Activated CD4-positive, CD25-positive, alpha-beta regulatory T cell treated with anti-CD3 and anti-CD28 coated beads, Interleukin-2, amount 50 U/mL, for 24 hours (primary cell): ENCODE measurements at regions not wholly inside any gene's neighbourhood (a gene's known extent, or its start where the extent isn't known, plus 50 kb on each side); places are given as distances from the start of the nearest gene placed in this dataset.

ENCODE experiments used
- ATAC-seq, 2 donors: fragments of 150-1000 bp; cut with Tn5 transposase; one replicate each; pipeline ENCODE4 v1.10.0; 2021; ENCODE audit warnings: mild to moderate bottlenecking in 1 of 2, moderate library complexity in 1 of 2

DNA sequence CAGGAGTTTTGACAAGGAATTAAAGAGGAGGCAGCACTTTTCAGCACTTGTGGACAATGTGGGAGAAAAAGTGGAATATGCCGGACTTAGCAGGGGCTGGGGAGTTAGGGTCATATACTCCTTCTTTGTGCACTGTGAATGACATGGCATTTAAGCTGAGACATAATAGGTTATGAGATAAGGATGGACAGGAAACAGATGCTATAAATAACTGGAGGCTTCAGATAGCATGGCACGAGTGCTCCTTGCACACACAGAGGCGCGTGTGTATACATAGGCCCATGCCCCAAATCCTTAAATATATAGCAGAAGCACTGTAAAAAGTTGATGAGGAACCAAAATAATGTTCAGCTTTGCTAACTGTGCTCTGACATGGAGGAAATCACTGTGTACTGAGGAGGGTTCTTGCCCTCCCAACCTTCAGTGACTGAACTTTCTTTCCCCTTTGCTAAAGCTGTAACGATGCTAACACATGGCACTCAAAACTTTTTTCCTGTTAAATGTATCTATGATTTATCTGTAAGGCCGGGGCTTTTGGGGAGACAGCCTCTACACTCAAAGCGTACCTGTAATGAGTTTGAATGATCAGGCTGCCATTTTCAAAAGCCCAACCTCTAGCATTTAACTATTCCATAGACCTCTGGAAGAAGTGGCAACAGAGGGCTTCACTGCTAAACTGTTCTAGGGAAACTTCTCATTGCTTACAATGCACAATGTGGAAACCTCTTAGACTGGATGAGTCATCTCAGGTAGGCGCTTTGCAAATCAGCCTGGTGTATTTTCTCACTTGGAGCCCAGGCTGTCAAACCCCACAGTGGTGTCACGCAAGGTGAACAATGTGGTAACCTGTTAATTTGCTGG lies 784.6 kb downstream of the NR2F2 start:
- no peak for ATAC-seq

DNA sequence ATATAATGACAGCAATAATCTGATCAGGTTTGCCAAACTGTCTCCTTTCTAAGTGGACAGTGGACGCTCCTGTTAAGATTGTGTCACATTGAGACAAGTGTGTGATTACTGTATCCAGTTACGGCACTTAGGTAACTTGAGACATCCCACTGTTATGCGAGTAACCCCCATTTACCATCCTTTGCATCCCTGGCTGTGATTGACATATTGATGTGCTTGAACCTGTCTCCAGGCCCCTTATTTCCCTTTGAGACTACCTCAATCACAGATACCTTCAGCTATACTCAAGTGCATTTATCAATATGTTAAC lies 785.2 kb downstream of the NR2F2 start:
- no peak for ATAC-seq

DNA sequence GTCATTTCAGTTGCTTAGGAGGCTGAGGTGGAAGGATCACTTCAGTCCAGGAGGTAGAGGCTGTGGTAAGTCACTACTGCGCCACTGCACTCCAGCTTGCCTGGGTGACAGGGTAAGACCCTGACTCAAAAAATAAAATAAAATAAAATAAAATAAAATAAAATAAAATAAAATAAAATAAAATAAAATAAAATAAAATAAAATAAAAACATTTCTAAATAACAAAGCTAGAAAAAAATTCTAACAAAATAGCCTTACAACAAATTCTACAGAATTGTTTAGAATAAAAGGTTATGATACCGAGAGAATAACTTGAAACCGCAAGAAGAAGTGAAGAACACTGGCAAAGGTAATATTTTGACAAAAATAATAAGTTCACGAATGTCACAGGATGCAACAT lies 794.3 kb downstream of the NR2F2 start:
- ATAC-seq: no peak

DNA sequence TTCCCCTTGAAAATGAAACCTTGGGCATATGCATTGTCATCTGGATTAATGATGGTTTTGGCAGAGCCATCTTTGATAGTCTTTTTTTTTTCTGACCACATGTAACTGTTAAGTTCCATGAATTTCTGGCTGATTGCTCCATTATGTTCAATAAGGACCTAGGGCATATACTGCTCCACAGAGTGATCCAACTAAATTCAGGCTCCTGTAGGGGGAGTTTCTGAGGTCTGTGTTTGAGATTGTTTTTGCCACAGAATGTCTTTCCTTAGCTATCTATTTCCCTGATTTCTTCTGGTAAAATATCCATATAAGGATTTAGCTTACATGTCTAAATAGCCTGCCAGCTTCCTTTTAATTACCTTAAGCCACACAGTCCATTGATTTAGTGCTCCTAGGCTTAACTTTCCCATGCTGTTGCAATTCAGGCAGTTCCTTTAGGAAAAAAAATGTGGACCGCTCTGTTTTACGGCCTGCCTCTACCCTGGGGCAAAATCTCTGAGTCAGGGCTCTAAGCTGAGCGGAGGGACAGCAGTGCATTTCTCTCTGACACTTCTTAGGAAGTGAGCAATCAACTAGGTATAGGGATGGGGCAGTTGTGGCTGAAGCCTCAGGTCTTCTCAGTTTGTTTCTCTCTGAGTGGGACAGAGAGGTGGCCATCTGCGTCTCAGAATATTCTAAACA lies 796.2 kb downstream of the NR2F2 start:
- no peak for ATAC-seq

DNA sequence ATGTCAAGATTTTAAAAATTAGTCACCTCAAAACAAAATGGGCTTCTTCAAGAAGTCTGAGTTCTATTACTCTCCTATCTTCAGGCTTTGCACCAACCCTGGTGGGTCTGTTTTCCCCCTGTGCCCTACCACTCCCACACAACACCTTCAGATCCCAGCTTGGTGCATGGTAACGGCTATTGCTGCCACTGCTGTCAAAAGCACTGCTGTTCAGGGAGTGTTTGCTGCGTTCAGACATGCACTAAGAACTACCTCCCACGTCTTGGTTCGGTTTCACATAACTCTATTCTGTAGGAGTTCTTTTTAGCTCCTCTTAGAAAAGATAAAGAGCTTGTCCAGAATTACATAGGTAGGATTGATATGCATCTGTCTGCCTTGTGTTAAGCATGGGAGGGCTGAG lies 799.2 kb downstream of the NR2F2 start:
- ATAC-seq: no peak

DNA sequence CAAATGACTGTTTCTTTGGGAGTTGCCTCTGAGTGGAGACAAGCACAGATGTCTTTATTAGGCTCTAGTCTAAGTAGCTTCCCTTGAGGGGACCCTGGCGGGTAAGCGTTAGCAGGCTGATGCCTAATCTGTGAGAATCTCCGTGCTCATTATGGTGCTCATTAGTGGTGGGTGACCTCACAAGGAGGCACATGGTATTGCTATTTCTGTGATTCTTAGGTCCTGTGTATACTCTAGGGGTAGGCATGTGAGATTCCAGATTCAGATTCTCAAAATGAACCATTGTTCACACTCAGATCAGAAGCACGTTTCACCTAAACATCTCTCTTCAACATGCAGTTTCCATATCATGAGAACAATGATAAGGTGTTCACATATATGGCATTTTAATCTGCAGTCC lies 809.7 kb downstream of the NR2F2 start:
- ATAC-seq: no peak

DNA sequence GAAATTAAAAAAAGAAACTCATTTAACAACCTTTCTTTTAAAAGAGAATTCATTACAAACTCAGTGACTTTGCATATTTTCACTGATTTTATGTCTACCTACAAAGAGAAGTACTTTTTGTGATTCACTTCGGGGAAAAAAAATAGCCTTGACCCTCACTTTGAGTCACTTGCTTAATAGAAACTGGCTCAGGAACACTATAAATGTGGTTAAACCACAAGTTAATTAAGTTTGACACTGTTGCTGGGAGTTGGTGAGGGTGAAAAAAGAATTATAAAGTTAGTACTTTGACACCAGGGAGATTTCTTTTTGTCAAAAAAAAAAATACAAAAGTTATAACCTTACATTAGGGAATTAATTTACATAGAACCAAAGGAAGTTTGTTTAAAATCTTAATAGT lies 810.9 kb downstream of the NR2F2 start:
- no peak for ATAC-seq

DNA sequence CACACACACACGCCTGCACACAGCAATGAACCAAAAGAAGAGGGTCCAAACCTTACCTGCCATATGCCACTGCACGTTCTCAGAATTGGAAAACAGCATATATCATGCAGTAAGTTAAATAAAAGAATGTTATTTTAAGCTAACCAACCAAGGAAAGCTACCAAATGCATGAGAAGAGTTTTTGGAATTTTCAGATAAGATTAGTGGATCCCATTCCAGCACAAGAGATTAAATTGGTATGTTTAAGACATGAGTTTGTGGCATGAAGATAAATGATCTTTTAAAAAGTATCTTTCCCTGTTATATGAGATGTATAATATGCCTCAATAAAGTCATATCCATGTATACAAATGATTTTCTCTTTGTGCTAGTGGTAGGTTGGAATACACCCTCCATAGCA lies 811.4 kb downstream of the NR2F2 start:
- ATAC-seq: no peak

DNA sequence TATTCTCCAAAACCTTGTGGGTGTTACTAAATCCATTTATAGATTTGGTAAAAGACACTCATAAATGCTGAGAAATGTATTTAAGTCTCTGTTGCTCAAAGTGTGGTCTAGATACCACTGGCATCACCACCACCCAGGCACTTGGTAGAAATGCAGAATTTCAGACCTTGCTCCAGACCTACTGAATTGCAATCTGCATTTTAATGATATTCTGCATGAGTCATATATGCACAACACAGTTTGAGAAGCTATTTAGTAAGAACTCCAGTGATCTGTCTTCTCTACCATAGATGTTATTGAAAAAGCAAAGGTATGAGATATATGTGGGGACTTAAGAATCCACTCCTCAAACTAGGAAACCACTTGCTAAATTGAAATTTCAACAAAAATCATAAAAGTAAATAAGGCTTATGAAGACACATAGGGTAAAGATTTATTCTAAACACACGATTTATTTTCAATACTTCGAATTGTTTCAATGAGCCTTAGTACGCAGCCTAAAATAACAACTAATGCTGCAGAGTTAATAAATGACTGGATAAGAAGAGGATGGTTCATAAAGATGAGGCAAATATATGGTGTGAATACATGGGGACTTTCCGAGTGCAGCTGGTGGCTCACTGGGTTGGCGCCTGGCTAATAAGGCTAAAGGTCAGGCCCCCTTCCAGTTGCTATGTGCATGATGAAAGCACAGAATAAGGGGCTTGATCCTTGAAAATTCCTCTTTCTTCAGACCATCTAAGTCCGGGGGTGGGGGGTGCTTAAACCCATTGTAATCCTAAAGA lies 813.3 kb downstream of the NR2F2 start:
- ATAC-seq: no peak

DNA sequence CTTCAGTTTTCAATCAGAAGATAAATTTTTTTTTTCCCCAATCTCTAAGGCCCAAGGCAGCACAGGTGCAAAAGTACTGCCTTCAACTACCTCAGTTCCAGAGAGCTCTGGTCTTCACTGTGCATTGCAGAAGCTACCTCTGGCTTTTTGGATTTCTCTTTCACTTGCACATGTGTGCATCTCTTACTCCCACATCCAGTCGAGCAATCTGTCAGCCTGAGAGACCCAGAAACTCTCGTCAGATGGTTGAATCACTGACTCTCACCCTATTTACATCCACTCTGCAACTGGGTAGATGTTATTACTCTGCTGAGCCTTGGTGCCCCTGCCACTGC lies 813.8 kb downstream of the NR2F2 start:
- ATAC-seq: no peak

DNA sequence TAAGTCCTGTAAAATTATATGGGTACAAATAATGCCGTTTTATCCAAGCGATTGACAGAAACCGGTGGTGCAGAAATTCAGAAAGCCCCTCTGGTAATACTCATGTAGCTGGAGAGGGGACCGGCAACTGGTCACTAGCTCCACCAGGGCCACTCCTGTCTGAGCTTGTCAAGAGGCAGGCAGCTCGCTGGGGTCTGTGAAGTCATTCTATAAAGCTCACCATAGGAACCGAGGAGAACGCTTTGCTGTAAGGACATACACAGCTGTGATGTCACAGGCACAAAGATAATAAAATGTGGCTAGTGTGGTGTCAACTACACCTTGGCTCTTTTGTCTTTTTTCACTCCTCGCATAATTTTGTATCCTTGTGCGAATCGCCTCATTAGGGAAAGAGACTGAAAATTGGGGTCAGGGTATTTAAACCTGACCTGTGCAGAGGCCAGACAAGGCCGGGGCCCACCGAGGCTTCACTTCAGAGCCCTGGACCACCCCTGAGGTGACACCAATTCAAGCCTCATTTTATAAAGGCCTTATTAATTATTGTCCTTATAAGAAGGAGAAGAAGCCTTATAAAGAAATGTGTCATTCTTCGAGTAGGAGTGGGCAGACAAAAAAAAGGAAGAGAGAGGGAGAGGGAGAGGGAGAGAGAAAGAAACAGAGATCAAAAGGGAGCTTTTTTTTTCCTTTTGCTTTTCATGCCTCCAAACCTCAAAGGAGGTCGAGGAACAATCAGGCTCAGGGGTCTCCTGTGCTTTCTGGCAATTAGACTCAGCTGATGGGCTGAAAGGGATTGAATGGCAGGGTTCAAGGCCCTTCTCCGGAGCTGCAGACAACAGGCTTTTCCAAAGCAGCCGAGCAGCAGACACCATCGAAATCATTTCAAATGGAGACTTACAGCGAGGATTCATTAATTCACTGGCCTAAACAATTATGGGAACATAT lies 813.3 kb upstream of the ARRDC4 start:
- no peak for ATAC-seq

DNA sequence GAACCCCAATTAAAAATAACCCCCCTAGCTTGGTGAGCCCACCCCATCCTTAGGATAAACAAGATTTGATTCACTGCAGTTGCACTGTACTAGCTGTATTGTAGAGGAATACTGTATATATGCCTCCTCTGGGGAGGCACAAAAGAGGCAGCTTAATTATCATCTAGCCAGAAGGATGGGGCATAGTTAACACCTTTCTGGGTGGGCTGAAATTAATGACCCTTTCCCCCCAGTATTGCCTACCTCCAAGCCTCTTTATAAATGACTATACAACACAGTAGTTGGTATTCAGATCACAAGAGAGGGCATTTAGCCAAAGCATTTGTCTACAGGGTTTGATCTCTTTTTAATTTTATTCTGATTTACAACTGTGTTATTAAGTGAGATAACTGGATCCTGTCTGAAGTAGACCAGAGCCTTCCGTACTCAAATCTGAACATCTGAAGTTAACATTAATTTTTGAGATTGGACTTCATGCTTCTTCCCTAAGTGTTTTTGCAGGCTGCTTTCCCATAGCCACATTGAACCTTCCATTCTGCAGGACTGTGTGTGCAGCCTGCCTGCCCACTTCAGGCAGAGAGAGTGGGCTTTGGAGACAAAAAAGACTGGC lies 807.0 kb upstream of the ARRDC4 start:
- ATAC-seq: no peak

DNA sequence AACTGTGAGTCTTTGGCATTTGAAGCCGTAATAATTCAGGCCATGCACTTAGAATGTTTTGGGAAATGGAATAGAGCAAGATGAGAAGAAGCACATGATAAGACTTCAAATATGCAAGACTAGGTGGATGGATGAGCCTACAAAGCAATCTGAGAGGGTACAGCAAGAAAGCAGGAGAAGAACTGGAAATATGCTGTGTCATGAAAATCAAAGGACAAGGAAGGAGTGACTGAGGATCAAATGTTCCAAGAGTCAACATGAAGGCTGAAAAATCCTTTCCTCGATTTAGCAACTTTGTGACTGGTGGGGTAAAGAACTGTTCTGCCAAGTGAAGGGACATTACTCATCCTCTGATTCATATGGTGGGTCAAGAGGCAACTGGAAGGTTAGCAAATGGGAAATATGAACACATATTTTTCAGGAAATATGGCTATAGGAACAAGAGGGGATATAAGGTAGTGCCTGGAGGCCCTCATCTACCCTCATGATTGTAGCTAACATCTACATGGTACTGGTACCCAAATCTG lies 803.7 kb upstream of the ARRDC4 start:
- no peak for ATAC-seq

DNA sequence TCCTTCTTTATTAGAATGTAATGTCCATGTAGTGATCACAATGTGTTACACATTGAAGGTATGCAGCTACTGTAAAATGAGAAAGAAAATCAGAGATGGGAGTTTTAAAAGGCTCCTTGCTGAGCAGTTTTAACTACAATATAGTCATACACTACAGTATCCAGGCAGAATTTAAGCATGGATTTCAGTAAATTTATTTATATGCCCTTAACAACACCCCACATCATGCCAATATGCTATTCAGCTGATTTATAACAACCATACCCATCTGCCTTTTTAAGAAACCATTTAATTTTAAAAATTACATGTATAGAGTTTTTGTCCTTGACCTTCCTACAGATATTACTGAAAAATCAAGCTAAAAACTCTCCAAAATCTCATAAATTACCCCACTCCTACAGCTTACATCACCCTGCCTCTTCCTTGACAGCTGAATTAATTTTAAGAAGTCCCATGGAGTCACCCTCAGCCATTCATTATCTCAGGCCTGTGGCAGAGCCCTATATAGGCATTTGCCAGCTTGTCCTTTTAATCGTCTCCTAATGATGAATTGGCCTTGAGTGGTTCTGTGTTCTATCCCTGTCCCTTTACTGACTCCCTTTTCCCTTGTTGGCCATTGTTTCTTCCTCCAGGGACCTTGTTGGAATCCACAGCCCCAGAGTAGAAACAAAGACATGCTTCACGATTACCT lies 797.6 kb upstream of the ARRDC4 start:
- ATAC-seq: no peak

DNA sequence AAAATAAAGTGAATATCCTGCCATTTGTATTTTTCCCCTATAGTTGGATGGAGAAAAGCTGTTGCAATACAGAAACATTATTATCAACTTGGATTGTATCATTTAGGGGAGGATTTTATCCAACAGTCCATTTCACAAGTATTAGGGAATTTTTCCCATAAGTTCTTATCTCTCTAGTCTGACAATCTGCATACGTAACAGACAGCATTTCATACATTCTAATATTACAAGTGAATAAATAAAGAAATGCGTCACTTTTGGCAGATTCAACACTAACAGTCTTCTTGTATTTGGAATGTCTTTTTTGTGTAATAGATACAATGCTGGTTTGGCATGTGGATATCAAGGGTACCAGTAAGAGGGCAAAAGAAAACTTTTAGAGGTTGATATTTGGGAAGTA lies 795.3 kb upstream of the ARRDC4 start:
- no peak for ATAC-seq

DNA sequence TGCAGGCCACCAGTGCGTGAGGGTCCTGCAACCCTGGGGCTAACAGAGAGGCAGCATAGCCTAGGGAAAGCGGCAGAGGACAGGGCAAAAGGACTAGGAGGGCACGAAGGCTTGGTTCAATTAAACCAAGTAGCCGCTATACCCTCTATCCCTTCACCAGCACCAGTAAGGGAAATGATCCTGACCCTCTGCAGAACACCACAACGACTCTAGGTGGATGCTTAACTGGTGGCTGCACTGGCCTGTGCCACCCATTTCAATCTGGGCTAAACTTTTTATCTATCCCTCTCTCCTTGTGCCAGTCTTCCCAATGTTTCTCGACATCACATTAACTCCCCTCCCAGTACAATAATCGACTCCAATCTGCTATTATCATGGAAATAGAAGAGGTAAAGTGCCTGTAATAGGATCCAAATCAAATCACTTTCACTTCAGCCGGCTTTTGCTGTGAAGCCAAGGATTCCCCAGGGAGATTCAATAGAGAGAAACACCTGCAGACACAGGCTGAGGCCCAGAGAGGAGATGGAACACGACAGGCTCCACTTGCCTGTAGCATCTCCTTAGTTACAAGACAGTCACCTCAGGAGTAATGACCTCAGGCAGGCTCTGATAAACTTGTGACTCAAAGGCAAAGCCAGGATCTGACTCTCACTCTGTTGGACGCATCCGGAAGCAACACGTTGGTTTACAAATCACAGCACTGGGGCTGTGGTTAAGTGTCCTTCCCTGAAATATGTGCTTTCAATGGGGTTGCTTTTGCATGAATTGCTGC lies 791.6 kb upstream of the ARRDC4 start:
- no peak for ATAC-seq

DNA sequence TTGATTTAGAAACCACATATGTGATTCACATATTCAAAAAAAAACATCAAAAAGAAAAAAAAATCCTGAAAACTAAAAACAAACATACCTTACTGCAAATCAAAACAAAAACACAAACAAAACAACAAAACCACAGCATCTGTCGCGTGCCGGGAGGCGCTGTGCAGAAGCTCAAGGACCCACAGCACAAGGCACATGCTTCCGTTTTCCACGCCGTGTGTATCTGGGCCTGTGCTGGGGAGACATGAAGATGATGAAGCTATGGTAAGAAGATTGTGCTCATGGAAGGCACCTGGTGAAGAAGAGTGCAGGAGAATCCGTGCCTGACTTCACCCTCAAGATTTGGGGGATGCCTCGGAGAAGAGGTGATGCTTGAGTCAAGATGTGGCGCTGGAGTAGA lies 788.9 kb upstream of the ARRDC4 start:
- ATAC-seq: no peak

DNA sequence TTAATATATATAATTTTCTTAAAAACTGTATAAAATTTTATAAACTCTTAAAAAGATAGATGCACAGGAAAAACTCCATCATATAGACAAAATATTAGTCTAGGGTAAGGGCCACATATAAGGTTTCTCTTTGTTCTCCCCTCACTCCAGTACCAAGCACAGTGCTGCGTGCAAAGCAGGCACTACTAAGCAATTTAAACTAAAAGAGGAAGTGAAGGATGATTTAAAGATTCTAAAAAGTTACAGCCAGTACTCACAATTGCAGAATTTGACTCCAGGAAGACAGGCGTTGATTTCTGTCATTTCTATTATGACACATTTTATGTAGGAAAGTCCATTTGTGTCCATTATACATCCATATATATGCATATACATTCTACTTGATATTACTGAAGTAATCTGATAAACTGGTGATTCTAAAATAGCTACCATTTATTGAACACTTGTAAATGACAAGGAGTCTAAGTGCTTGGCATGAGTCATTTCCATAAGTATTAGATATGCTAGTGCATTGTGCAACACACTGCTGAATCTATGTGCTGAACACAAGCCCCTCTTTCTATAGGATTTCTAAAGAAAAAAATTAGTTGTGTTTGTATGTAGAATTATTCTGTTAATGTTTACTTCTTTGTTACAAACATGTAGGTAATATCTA lies 785.5 kb upstream of the ARRDC4 start:
- no peak for ATAC-seq

DNA sequence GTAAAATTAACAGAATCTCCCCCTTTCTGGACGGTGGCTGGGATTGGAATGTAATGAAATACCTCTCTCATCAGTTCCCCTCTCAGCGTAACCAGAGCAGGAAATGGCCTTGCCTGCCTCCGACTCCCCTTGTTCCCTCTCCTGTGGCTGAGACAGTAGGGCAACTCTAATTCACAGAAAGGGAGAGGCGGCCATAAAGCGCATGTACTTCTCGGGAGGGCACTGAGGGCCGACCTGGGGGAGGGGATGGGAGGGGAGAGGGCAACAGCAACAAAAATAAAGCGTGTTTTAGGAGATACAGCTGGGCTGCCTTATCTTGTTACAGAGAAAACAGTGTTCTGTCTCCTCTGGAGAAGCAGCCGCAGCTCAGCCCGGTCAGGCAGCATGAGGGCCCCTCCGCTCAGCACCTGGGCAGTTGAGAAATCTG lies 783.3 kb upstream of the ARRDC4 start:
- ATAC-seq: no peak

DNA sequence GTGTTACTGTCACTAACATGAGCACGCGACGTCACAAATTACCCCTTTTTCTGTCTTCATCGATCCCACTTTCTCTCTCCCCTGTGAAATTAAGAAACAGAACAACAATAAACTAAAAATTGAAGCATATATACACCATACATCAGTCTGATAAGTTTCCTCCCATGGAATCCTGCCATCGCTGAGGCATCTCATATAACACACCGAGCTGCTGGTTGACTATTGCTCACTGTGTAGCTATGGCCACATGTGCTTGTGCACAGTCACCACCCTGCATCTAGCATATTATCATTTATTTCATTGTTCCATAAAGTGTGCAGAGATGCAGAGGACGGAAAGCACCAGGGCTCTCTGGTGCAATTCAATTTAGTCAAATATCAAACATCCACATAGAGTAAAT lies 777.9 kb upstream of the ARRDC4 start:
- ATAC-seq: no peak
